ENCODE measurements at regions not wholly inside any gene's neighbourhood (a gene's known extent, or its start where the extent isn't known, plus 50 kb on each side); places are given as distances from the start of the nearest gene placed in this dataset.

DNA sequence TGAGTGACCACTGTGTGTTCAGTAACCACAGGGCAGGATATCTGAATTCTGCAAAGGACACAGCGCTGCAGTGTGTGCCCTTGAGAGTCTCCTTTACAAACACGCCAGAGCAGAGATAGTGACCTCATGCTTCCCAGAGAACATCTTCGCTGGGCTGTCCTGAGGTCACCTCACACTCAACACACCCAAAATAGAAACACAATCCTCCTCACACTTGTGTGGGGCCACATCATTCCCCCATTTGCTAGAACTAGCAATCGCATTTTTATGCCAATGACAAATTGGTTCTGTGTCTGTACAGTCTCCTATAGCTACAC lies 140.1 kb upstream of the NRIP1 start:
- TF ChIP-seq POLR2A (IDR thresholded peaks at IDR 0.05; ENCODE audit: low read depth, low read length) (no peak), TAF1 (IDR thresholded peaks at IDR 0.05; ENCODE audit: low read depth, low read length) (no peak), POLR2AphosphoS5 (IDR thresholded peaks at IDR 0.05; ENCODE audit: low read depth, low read length) (no peak)
